Renal cortical epithelial cell (primary cell): ENCODE measurements at regions not wholly inside any gene's neighbourhood (a gene's known extent, or its start where the extent isn't known, plus 50 kb on each side); places are given as distances from the start of the nearest gene placed in this dataset.

Experiments used
- DNase-seq: peaks from one replicate; pipeline ENCODE4 v3.0.0-alpha.2; 2011; ENCODE audit warnings: low read depth

GRCh38 chr2:17076533-17076932 is 410.9 kb upstream of the CYRIA start:
- no peak for DNase-seq

- DNase-seq: no peak
These were observed 405.1 kb upstream of the CYRIA start for GRCh38 chr2:17070711-17071110.

- DNase-seq: no peak
These were observed 403.9 kb upstream of the CYRIA start for GRCh38 chr2:17069564-17069963.

- no peak for DNase-seq
These were observed 402.4 kb upstream of the CYRIA start for GRCh38 chr2:17068021-17068420.

GRCh38 chr2:17065536-17065935 is 399.9 kb upstream of the CYRIA start:
- no peak for DNase-seq

GRCh38 chr2:17061028-17061427 is 395.4 kb upstream of the CYRIA start:
- DNase-seq: no peak

- DNase-seq: no peak
These were observed 393.8 kb upstream of the CYRIA start for GRCh38 chr2:17059458-17059857.

- DNase-seq: no peak
These were observed 393.3 kb upstream of the CYRIA start for GRCh38 chr2:17058772-17059402.

- peak; percentile 2 for DNase-seq
These were observed 391.7 kb upstream of the CYRIA start for GRCh38 chr2:17057109-17058017.

GRCh38 chr2:17056236-17056635 is 390.6 kb upstream of the CYRIA start:
- DNase-seq: no peak

GRCh38 chr2:17052001-17052400 is 386.4 kb upstream of the CYRIA start:
- no peak for DNase-seq

GRCh38 chr2:17051538-17051937 is 385.9 kb upstream of the CYRIA start:
- no peak for DNase-seq

GRCh38 chr2:17043173-17043572 is 377.5 kb upstream of the CYRIA start:
- DNase-seq: no peak

GRCh38 chr2:17036361-17036760 is 370.7 kb upstream of the CYRIA start:
- no peak for DNase-seq

- DNase-seq: peak; percentile 30
These were observed 369.4 kb upstream of the CYRIA start for GRCh38 chr2:17035010-17035409.

- DNase-seq: no peak
These were observed 364.4 kb upstream of the CYRIA start for GRCh38 chr2:17030047-17030446.

GRCh38 chr2:17012297-17012696 is 346.7 kb upstream of the CYRIA start:
- no peak for DNase-seq

- DNase-seq: no peak
These were observed 344.5 kb upstream of the CYRIA start for GRCh38 chr2:17010104-17010503.

- DNase-seq: no peak
These were observed 334.5 kb upstream of the CYRIA start for GRCh38 chr2:17000184-17000482.

- no peak for DNase-seq
These were observed 333.9 kb upstream of the CYRIA start for GRCh38 chr2:16999347-17000183.

- no peak for DNase-seq
These were observed 312.7 kb upstream of the CYRIA start for GRCh38 chr2:16978301-16978700.

- no peak for DNase-seq
These were observed 309.1 kb upstream of the CYRIA start for GRCh38 chr2:16974688-16975087.
